Heart right ventricle (tissue), 16 donors: ENCODE measurements at regions not wholly inside any gene's neighbourhood (a gene's known extent, or its start where the extent isn't known, plus 50 kb on each side); places are given as distances from the start of the nearest gene placed in this dataset.

Experiments used
- ATAC-seq, 8 donors: fragments of 200-7000 bp; cut with Tn5 transposase; one replicate each; pipeline ENCODE4 v1.9.1; 2020; ENCODE audit warnings: mild to moderate bottlenecking in 8 of 8, moderate library complexity in 8 of 8, moderate number of reproducible peaks in 1 of 8
- DNase-seq, 2 donors: peaks; one replicate each; pipeline ENCODE4 v3.0.0-alpha.2; 2020
- H3K27ac ChIP-seq, 10 donors: fragments of 200-600 bp; sonication (generic) in 2 of 10; one replicate each; pipeline versions ENCODE4 v1.5.0 to v1.8.0; 2020 to 2022; ENCODE audit warnings: mild to moderate bottlenecking in 3 of 10
- H3K27me3 ChIP-seq, 7 donors: fragments of 200-600 bp; one replicate each; pipeline ENCODE4 v1.8.0; 2021 to 2022; ENCODE audit warnings: mild to moderate bottlenecking in 2 of 7
- H3K36me3 ChIP-seq, 9 donors: fragments of 200-600 bp; sonication (generic) in 1 of 9; one replicate each; pipeline versions ENCODE4 v1.5.0 to v1.8.0; 2020 to 2022; ENCODE audit warnings: mild to moderate bottlenecking in 2 of 9
- H3K4me1 ChIP-seq, 9 donors: fragments of 200-600 bp; sonication (generic) in 1 of 9; one replicate each; pipeline versions ENCODE4 v1.5.0 to v1.8.0; 2020 to 2022; ENCODE audit warnings: mild to moderate bottlenecking in 4 of 9
- H3K4me3 ChIP-seq, 10 donors: fragments of 200-600 bp; sonication (generic) in 2 of 10; one replicate each; pipeline versions ENCODE4 v1.5.0 to v1.8.0; 2020 to 2022; ENCODE audit warnings: mild to moderate bottlenecking in 7 of 10, moderate library complexity in 2 of 10
- H3K9me3 ChIP-seq, 11 donors: fragments of 200-600 bp in 10 of 11; sonication (generic) in 2 of 11; one replicate each; pipeline versions ENCODE4 v1.5.0 to v1.8.0; 2013 to 2022; ENCODE audit warnings: mild to moderate bottlenecking in 2 of 11, control low read depth in 1 of 11, moderate library complexity in 1 of 11
- CTCF ChIP-seq, 9 donors: fragments of 200-600 bp; sonication (generic) in 2 of 9; IDR thresholded peaks; one replicate each; pipeline versions ENCODE4 v1.5.0 to v1.8.0; 2021 to 2022; ENCODE audit warnings: antibody characterized with exemption in 9 of 9, mild to moderate bottlenecking in 5 of 9, moderate library complexity in 1 of 9
- WGBS, 2 donors: extraction: QIAGEN DNeasy Blood & Tissue Kit; methylation state at CpG; one replicate each; pipeline ENCODE4 v1.1.7; 2013; ENCODE audit warnings: inconsistent platforms in 1 of 2; 5-methylcytosine and 5-hydroxymethylcytosine counted together
- intact Hi-C, 10 donors: fragments of 100-400 bp; cut with DNase I; formaldehyde crosslinking; loops; one replicate each; pipeline versions ENCODE4 v1.11.1 to v1.14.2; 2022
- donor health status: Arrhythmogenic right ventricular cardiomyopathy.
- donor health status: ischemic (EF 13 %, LVEDD 7.1; RV severe dilation, severe dysfunction).
- donor health status: healthy with polysubstance abuse.
- donor health status: DM: no; HTN: yes; CAD: no.
- donor health status: DM: no; HTN: no; CAD: no.
- donor health status: ischemic (EF 25% LVEDD 6.9; RV normal size, moderate dysfunction).
- donor health status: ischemic (EF 25% LVEDD 5.7; RV mildly dilated, moderate dysfunction).
- donor health status: healthy.
- donor health status: DM: yes; HTN: yes; CAD: no.
- donor health status: Ischemic cardiomyopathy.
- donor health status: ischemic (EF 35%, LVEDD 5.7; RV mildly dilated, moderate dysfunction).
- donor health status: nonischemic (EF 11% LVEDD 7.7; RV severe dilation, severe dysfunction).
- donor health status: DM: yes; HTN: yes; CAD: no.
- donor health status: PGD.
- donor health status: ischemic (EF 29% LVEDD 5.4; RV normal size, mild dysfunction).
- donor health status: nonischemic (EF 23%, LVEDD 6.1; RV moderate dilation, normal function).

- 42 to 49% methylated on average over 3 of the region's 3 CpGs for WGBS, 2 donors
- H3K4me3 ChIP-seq: no peak overlapping the region
- H3K27me3 ChIP-seq: no peaks in the 10 kb centered on the region
- no peak for TF ChIP-seq CTCF (IDR thresholded peaks at IDR 0.05)
- no peak overlapping the region for H3K27ac ChIP-seq
- DNase-seq (no peak), ATAC-seq (no peak)
- no peaks in the 10 kb centered on the region for H3K4me1 ChIP-seq
- intact Hi-C loops: no loop called here
- H3K36me3 ChIP-seq: no peaks in the 10 kb centered on the region
- H3K9me3 ChIP-seq: peaks cover 0 to 40% (median 10%) of the 10 kb centered on the region in 11 donors
These were observed 153.1 kb downstream of the GC start for GRCh38 chr4:71630803-71631202.

- 78 to 85% methylated on average over 4 of the region's 4 CpGs for WGBS, 2 donors
- Histone ChIP-seq H3K27ac (no peak overlapping the region), H3K9me3 (peaks cover 0 to 60% (median 10%) of the 10 kb centered on the region in 11 donors), H3K36me3 (no peaks in the 10 kb centered on the region), H3K4me1 (no peaks in the 10 kb centered on the region), H3K27me3 (no peaks in the 10 kb centered on the region), H3K4me3 (no peak overlapping the region)
- TF ChIP-seq CTCF (IDR thresholded peaks at IDR 0.05): no peak
- intact Hi-C loops: no loop called here
- ATAC-seq (no peak), DNase-seq (no peak)
These were observed 158.9 kb downstream of the GC start for GRCh38 chr4:71625005-71625404.
